Ovary (tissue), 3 donors: ENCODE measurements at regions not wholly inside any gene's neighbourhood (a gene's known extent, or its start where the extent isn't known, plus 50 kb on each side); places are given as distances from the start of the nearest gene placed in this dataset.

ENCODE experiments used
- POLR2A ChIP-seq: fragments of 450-650 bp; IDR thresholded peaks from one replicate; pipeline ENCODE4 v1.6.1; 2017; ENCODE audit warnings: antibody characterized with exemption, mild to moderate bottlenecking, moderate library complexity
- TF ChIP-seq, protein P1 (sequence below), 3 donors: fragments of 450-650 bp in 2 of 3; fragments of 200-600 bp in 1 of 3; IDR thresholded peaks; one replicate each; pipeline versions ENCODE4 v1.5.1 to v1.8.0; 2016 to 2022; ENCODE audit warnings: antibody characterized with exemption in 3 of 3, mild to moderate bottlenecking in 1 of 3
- donor health status: DM: no; HTN: no; CAD: no.

DNA sequence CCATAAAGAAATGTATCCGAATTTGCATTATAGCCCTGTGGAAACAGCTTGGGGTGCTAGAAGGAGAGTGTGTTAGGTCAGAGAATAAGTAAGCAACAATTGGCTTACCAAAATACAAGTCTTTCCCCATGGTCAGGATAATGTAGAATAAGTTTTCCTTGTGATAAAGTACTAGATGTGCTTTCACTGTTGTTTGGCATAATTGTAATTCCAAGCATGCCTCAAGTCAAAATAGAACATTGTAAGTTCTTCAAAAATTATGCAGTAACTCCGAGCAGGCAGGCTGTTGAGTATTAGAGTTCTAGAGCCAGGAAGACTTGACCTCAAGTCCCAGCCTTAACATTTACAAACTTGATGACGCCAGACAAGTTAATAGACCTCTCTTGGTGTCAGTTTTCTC is 242.0 kb downstream of the TUSC7 start:
- TF ChIP-seq, protein P1, sequence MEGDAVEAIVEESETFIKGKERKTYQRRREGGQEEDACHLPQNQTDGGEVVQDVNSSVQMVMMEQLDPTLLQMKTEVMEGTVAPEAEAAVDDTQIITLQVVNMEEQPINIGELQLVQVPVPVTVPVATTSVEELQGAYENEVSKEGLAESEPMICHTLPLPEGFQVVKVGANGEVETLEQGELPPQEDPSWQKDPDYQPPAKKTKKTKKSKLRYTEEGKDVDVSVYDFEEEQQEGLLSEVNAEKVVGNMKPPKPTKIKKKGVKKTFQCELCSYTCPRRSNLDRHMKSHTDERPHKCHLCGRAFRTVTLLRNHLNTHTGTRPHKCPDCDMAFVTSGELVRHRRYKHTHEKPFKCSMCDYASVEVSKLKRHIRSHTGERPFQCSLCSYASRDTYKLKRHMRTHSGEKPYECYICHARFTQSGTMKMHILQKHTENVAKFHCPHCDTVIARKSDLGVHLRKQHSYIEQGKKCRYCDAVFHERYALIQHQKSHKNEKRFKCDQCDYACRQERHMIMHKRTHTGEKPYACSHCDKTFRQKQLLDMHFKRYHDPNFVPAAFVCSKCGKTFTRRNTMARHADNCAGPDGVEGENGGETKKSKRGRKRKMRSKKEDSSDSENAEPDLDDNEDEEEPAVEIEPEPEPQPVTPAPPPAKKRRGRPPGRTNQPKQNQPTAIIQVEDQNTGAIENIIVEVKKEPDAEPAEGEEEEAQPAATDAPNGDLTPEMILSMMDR (IDR thresholded peaks at IDR 0.05): no peak
- no peak for TF ChIP-seq POLR2A
